IPS-18a (cell line): ENCODE measurements at regions not wholly inside any gene's neighbourhood (a gene's known extent, or its start where the extent isn't known, plus 50 kb on each side); places are given as distances from the start of the nearest gene placed in this dataset.
"Not testable (repeated sequence)": the region's sequence is repeated elsewhere in the genome, so short reads cannot be mapped to it uniquely, and the experiment has no call there.

Experiments
- H3K27ac ChIP-seq: one replicate; pipeline ENCODE4 v1.5.1; 2013; ENCODE audit warnings: low read length
- H3K27me3 ChIP-seq: one replicate; pipeline ENCODE4 v1.6.1; 2013; ENCODE audit warnings: mild to moderate bottlenecking, low read length; ENCODE audit not compliant: control insufficient read depth, insufficient read depth
- H3K36me3 ChIP-seq: one replicate; pipeline ENCODE4 v1.6.1; 2013; ENCODE audit warnings: low read depth, low read length; ENCODE audit not compliant: control insufficient read depth
- H3K4me1 ChIP-seq: one replicate; pipeline ENCODE4 v1.6.1; 2013; ENCODE audit warnings: low read depth, low read length; ENCODE audit not compliant: control insufficient read depth
- H3K4me3 ChIP-seq: one replicate; pipeline ENCODE4 v1.5.1; 2013; ENCODE audit warnings: low read length
- H3K9ac ChIP-seq: one replicate; pipeline ENCODE4 v1.6.1; 2013; ENCODE audit warnings: mild to moderate bottlenecking, low read length, moderate library complexity
- H3K9me3 ChIP-seq: one replicate; pipeline ENCODE4 v1.6.1; 2013; ENCODE audit warnings: low read depth, low read length; ENCODE audit not compliant: control insufficient read depth

- Histone ChIP-seq H3K9ac (peak overlapping the region; percentile 38), H3K4me3 (peak overlapping the region; percentile 12), H3K36me3 (no peaks in the 10 kb centered on the region), H3K9me3 (no peaks in the 10 kb centered on the region), H3K27ac (peak overlapping the region; percentile 55), H3K27me3 (no peaks in the 10 kb centered on the region), H3K4me1 (peaks cover 69% of the 10 kb centered on the region)
Observed at GRCh38 chr20:53738039-53738944, 144.7 kb upstream of the ZNF217 start.

GRCh38 chr20:53737396-53738038 is 143.9 kb upstream of the ZNF217 start:
- H3K36me3 ChIP-seq: no peaks in the 10 kb centered on the region
- peaks cover 69% of the 10 kb centered on the region for H3K4me1 ChIP-seq
- no peak overlapping the region for H3K4me3 ChIP-seq
- peak overlapping the region; percentile 73 for H3K9ac ChIP-seq
- no peaks in the 10 kb centered on the region for H3K9me3 ChIP-seq
- H3K27me3 ChIP-seq: no peaks in the 10 kb centered on the region
- H3K27ac ChIP-seq: peak overlapping the region; percentile 87

GRCh38 chr20:53736757-53737395 is 143.2 kb upstream of the ZNF217 start:
- peaks cover 69% of the 10 kb centered on the region for H3K4me1 ChIP-seq
- peak overlapping the region; percentile 73 for H3K9ac ChIP-seq
- H3K4me3 ChIP-seq: peak overlapping the region; percentile 34
- no peaks in the 10 kb centered on the region for H3K27me3 ChIP-seq
- peak overlapping the region; percentile 87 for H3K27ac ChIP-seq
- H3K9me3 ChIP-seq: no peaks in the 10 kb centered on the region
- no peaks in the 10 kb centered on the region for H3K36me3 ChIP-seq

GRCh38 chr20:53736122-53736756 is 142.6 kb upstream of the ZNF217 start:
- H3K9ac ChIP-seq: peak overlapping the region; percentile 73
- H3K4me1 ChIP-seq: peaks cover 64% of the 10 kb centered on the region
- no peaks in the 10 kb centered on the region for H3K36me3 ChIP-seq
- peak overlapping the region; percentile 34 for H3K4me3 ChIP-seq
- H3K9me3 ChIP-seq: no peaks in the 10 kb centered on the region
- H3K27me3 ChIP-seq: no peaks in the 10 kb centered on the region
- H3K27ac ChIP-seq: peak overlapping the region; percentile 87

- no peak overlapping the region for H3K4me3 ChIP-seq
- H3K36me3 ChIP-seq: no peaks in the 10 kb centered on the region
- no peak overlapping the region for H3K9ac ChIP-seq
- no peaks in the 10 kb centered on the region for H3K27me3 ChIP-seq
- no peaks in the 10 kb centered on the region for H3K9me3 ChIP-seq
- H3K4me1 ChIP-seq: peaks cover 58% of the 10 kb centered on the region
- no peak overlapping the region for H3K27ac ChIP-seq
Observed at GRCh38 chr20:53735536-53736050, 142.0 kb upstream of the ZNF217 start.

- peaks cover 43% of the 10 kb centered on the region for H3K4me1 ChIP-seq
- H3K27ac ChIP-seq: no peak overlapping the region
Observed at GRCh38 chr20:53734006-53734688, 140.5 kb upstream of the ZNF217 start.

GRCh38 chr20:53731595-53731994 is 138.0 kb upstream of the ZNF217 start:
- no peaks in the 10 kb centered on the region for H3K27me3 ChIP-seq
- no peaks in the 10 kb centered on the region for H3K36me3 ChIP-seq
- H3K9ac ChIP-seq: no peak overlapping the region
- H3K4me3 ChIP-seq: no peak overlapping the region
- peaks cover 20% of the 10 kb centered on the region for H3K4me1 ChIP-seq
- H3K27ac ChIP-seq: no peak overlapping the region
- H3K9me3 ChIP-seq: no peaks in the 10 kb centered on the region

More at GRCh38 chr20:53734006-53734688, 140.5 kb upstream of the ZNF217 start:
- H3K9ac ChIP-seq: no peak overlapping the region
- no peak overlapping the region for H3K4me3 ChIP-seq
- H3K27me3 ChIP-seq: no peaks in the 10 kb centered on the region
- no peaks in the 10 kb centered on the region for H3K9me3 ChIP-seq
- H3K36me3 ChIP-seq: no peaks in the 10 kb centered on the region

GRCh38 chr20:53728359-53728758 is 134.7 kb upstream of the ZNF217 start:
- Histone ChIP-seq H3K36me3 (no peaks in the 10 kb centered on the region), H3K4me3 (no peak overlapping the region), H3K4me1 (peaks cover 2% of the 10 kb centered on the region), H3K9me3 (no peaks in the 10 kb centered on the region), H3K27ac (no peak overlapping the region), H3K27me3 (no peaks in the 10 kb centered on the region), H3K9ac (no peak overlapping the region)

- H3K27ac ChIP-seq, H3K36me3 ChIP-seq, H3K4me1 ChIP-seq, H3K27me3 ChIP-seq, H3K4me3 ChIP-seq, H3K9ac ChIP-seq, H3K9me3 ChIP-seq: not testable (repeated sequence)
Observed at GRCh38 chr20:53727239-53727638, 133.6 kb upstream of the ZNF217 start.

- Histone ChIP-seq H3K4me3 (no peak overlapping the region), H3K36me3 (no peaks in the 10 kb centered on the region), H3K27ac (no peak overlapping the region), H3K9me3 (no peaks in the 10 kb centered on the region), H3K9ac (no peak overlapping the region), H3K4me1 (peaks cover 2% of the 10 kb centered on the region), H3K27me3 (no peaks in the 10 kb centered on the region)
Observed at GRCh38 chr20:53725575-53725970, 131.9 kb upstream of the ZNF217 start.
